Esophagus squamous epithelium (tissue), 5 donors: ENCODE measurements at regions not wholly inside any gene's neighbourhood (a gene's known extent, or its start where the extent isn't known, plus 50 kb on each side); places are given as distances from the start of the nearest gene placed in this dataset.
"Not testable (repeated sequence)": the region's sequence is repeated elsewhere in the genome, so short reads cannot be mapped to it uniquely, and the experiment has no call there.

ENCODE experiments used
- DNase-seq: peaks from one replicate; lab custom pipeline; 2025; lab: John Stamatoyannopoulos, UW
- H3K27ac ChIP-seq, 4 donors: fragments of 200-600 bp; sonication (generic); one replicate each; pipeline ENCODE4 v1.5.1; 2016 to 2019; ENCODE audit warnings: mild to moderate bottlenecking in 1 of 4
- H3K27me3 ChIP-seq, 4 donors: fragments of 200-600 bp; sonication (generic); 1 replicate in 3 of 4; 2 replicates in 1 of 4; pipeline versions ENCODE4 v1.5.1 to v1.6.0; 2017 to 2021; ENCODE audit warnings: antibody characterized with exemption in 1 of 4
- H3K36me3 ChIP-seq, 3 donors: fragments of 200-600 bp; sonication (generic); one replicate each; pipeline ENCODE4 v1.5.1; 2016 to 2019
- H3K4me1 ChIP-seq, 3 donors: fragments of 200-600 bp; sonication (generic); one replicate each; pipeline ENCODE4 v1.5.1; 2017 to 2019
- H3K4me3 ChIP-seq, 4 donors: fragments of 200-600 bp; sonication (generic); 1 replicate in 3 of 4; 2 replicates in 1 of 4; pipeline ENCODE4 v1.5.1; 2016 to 2019; ENCODE audit warnings: mild to moderate bottlenecking in 2 of 4, moderate library complexity in 1 of 4
- H3K9me3 ChIP-seq, 3 donors: fragments of 200-600 bp; sonication (generic); one replicate each; pipeline ENCODE4 v1.5.1; 2016 to 2019
- POLR2A ChIP-seq, 4 donors: fragments of 450-650 bp; IDR thresholded peaks; one replicate each; pipeline ENCODE4 v1.6.1; 2017; ENCODE audit warnings: antibody characterized with exemption in 4 of 4, mild to moderate bottlenecking in 4 of 4, moderate library complexity in 3 of 4
- WGBS, 2 donors: methylation state at CpG; one replicate each; pipeline ENCODE4 v1.1.5; 2018; 5-methylcytosine and 5-hydroxymethylcytosine counted together
- intact Hi-C: fragments of 100-400 bp; cut with DNase I; formaldehyde crosslinking; loops from one replicate; pipeline ENCODE4 v1.15.0; 2022
- TF ChIP-seq, protein P1 (sequence below), 6 experiments: fragments of 450-650 bp in 4 of 6; fragments of 200-600 bp in 2 of 6; sonication (generic) in 2 of 6; IDR thresholded peaks; one replicate each; pipeline ENCODE4 v1.5.1; 2016 to 2019; ENCODE audit warnings: antibody characterized with exemption in 6 of 6, mild to moderate bottlenecking in 4 of 6, moderate library complexity in 4 of 6
- donor health status: DM: yes; HTN: yes; CAD: no.

DNA sequence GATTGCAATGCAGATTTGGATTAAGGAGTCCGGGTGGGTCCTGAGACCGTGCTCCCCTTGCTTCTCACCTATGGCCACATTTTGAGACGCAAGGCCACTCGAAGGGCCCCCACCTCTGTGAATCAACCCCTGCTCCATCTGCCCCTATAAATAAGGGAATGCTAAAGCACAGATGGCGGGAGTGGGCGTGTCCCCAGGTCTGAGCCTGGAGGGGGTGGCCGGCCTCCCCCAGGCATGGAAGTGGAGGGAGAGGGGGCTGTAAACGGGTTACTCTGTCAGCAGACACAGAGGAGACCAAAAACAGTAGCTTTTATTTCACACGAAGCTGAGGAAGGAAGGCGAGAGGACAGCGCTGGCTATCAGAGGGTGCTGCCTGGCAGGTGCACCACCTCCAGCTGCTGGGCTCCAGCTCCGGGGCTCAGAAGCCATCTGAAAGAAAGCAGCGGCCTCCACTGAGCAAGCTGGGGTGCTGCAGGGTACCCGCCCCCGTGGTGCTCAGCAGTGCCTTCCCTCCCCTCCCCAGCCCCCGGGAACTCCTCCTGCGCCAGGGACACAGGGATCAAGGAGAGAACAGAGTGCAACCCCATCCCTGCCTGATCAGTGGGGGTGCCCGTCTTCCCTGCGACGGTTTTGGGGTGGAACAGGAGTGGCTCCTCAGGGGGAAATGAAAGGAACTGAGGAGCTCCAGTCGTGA, 56.7 kb upstream of the RAB6C start:
- Histone ChIP-seq H3K36me3 (no peaks in the 10 kb centered on the region), H3K27ac (no peak overlapping the region), H3K4me3 (peak overlapping the region in 3 of 4 donors; percentile 12 to 27 (median 13)), H3K27me3 (peaks cover 0 to 47% (median 0%) of the 10 kb centered on the region in 4 donors), H3K4me1 (peaks cover 0 to 13% (median 4%) of the 10 kb centered on the region in 3 donors), H3K9me3 (peaks cover 0 to 18% (median 9%) of the 10 kb centered on the region in 3 donors)
- intact Hi-C loops, result no loop called here
- no peak for DNase-seq
- TF ChIP-seq, protein P1, sequence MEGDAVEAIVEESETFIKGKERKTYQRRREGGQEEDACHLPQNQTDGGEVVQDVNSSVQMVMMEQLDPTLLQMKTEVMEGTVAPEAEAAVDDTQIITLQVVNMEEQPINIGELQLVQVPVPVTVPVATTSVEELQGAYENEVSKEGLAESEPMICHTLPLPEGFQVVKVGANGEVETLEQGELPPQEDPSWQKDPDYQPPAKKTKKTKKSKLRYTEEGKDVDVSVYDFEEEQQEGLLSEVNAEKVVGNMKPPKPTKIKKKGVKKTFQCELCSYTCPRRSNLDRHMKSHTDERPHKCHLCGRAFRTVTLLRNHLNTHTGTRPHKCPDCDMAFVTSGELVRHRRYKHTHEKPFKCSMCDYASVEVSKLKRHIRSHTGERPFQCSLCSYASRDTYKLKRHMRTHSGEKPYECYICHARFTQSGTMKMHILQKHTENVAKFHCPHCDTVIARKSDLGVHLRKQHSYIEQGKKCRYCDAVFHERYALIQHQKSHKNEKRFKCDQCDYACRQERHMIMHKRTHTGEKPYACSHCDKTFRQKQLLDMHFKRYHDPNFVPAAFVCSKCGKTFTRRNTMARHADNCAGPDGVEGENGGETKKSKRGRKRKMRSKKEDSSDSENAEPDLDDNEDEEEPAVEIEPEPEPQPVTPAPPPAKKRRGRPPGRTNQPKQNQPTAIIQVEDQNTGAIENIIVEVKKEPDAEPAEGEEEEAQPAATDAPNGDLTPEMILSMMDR (IDR thresholded peaks at IDR 0.05), result no peak
- TF ChIP-seq POLR2A (IDR thresholded peaks at IDR 0.05), result no peak
- 39 to 53% methylated on average over 8 to 10 of the region's 21 CpGs for WGBS, 2 donors

DNA sequence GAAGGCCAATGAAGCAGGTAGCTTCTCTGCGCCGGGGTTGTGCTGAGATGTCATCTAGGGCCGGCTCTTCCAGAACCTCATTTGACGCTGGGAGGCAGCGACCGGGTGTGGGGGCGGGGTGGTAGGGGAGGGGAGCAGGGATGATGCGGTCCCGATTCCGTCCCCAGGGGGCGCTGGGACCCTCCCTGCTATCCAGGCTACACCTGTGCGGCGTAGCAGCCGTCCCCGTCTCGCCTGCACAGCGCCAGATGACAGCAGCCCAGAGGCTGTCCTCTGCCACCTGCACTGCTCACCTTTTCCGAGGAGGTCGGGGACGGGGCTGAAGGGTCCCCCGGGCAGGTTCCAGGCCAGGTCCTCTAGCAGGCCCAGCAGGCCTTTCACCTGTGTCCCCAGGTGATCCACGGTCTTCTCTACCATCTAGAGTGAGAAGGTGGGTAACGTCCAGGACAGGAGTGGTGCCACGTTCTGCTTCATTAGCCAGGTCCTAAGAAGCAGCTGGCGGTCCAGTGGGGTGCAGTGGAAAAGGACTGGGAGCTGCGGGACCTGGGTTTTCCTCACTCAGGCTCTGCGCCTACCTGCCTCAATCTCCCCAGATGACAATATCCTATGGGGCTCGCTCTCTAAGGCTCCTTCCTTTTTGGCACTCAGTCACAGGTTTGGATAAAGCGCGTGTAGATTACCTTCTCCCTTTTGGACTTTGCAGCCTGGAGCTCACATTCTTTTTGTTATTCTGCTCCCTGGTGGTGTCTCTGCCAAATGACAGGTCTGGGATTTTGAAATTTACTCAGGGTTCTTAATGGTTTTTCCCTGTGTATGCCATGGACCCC, 56.0 kb upstream of the RAB6C start:
- DNase-seq, result no peak
- Histone ChIP-seq H3K9me3 (peaks cover 0 to 13% (median 9%) of the 10 kb centered on the region in 3 donors), H3K4me1 (peaks cover 0 to 13% (median 4%) of the 10 kb centered on the region in 3 donors), H3K27ac (no peak overlapping the region), H3K27me3 (peaks cover 0 to 47% (median 0%) of the 10 kb centered on the region in 4 donors), H3K36me3 (no peaks in the 10 kb centered on the region), H3K4me3 (peak overlapping the region; percentile 8 to 27 (median 12))
- intact Hi-C loops, result no loop called here
- WGBS, 2 donors, result 3 to 24% methylated on average over 7 to 8 of the region's 30 CpGs
- no peak for TF ChIP-seq POLR2A (IDR thresholded peaks at IDR 0.05)
- TF ChIP-seq, protein P1 (IDR thresholded peaks at IDR 0.05), result peak in 3 of 6 experiments; percentile 35 to 48 (median 45)

GRCh38 chr2:129924115-129924514, 55.4 kb upstream of the RAB6C start:
- 66 to 70% methylated on average over 12 of the region's 12 CpGs for WGBS, 2 donors
- Histone ChIP-seq H3K27me3 (peaks cover 0 to 44% (median 0%) of the 10 kb centered on the region in 4 donors), H3K4me1 (peaks cover 0 to 13% (median 4%) of the 10 kb centered on the region in 3 donors)
- H3K4me3 ChIP-seq, intact Hi-C loops, H3K9me3 ChIP-seq, DNase-seq, H3K27ac ChIP-seq, H3K36me3 ChIP-seq: not testable (repeated sequence)

GRCh38 chr2:129925381-129925780, 54.1 kb upstream of the RAB6C start:
- no peak overlapping the region for H3K27ac ChIP-seq
- no peaks in the 10 kb centered on the region for H3K9me3 ChIP-seq
- intact Hi-C loops, result no loop called here
- WGBS, 2 donors, result 28 to 62% methylated on average over 3 of the region's 3 CpGs
- H3K27me3 ChIP-seq, result peaks cover 0 to 44% (median 0%) of the 10 kb centered on the region in 4 donors
- H3K36me3 ChIP-seq, result no peaks in the 10 kb centered on the region
- no peak overlapping the region for H3K4me3 ChIP-seq
- no peak for TF ChIP-seq POLR2A (IDR thresholded peaks at IDR 0.05)
- DNase-seq, result no peak
- H3K4me1 ChIP-seq, result peaks cover 0 to 13% (median 4%) of the 10 kb centered on the region in 3 donors

DNA sequence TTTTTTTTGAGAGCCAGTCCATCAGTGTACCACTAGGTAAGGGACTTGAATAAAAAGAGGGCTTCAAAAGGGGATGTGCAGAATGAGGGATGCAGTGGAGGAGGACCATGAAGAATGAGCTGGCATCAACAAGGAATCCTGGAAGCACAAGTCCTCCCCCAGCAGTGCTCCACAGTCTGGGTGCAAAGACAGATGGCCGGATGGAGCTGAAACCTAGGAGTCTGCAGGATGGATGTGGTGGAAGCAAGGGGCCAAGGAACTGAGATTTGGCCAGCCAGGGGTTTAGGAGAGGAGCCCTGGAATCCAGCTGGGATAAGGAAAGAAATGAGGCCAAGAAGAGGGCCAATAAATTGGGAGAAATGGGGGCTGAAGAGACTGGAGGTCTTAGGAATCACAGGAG, 51.8 kb upstream of the RAB6C start:
- H3K36me3 ChIP-seq, result no peaks in the 10 kb centered on the region
- DNase-seq, result no peak
- WGBS, 2 donors, result 91 to 92% methylated on average over 1 of the region's 1 CpG

More for the DNA sequence above, 51.8 kb upstream of the RAB6C start:
- no peak overlapping the region for H3K27ac ChIP-seq
- no peaks in the 10 kb centered on the region for H3K9me3 ChIP-seq
- H3K4me1 ChIP-seq, result peaks cover 0 to 11% (median 4%) of the 10 kb centered on the region in 3 donors
- peaks cover 0 to 42% (median 0%) of the 10 kb centered on the region in 4 donors for H3K27me3 ChIP-seq
- no peak overlapping the region for H3K4me3 ChIP-seq
- TF ChIP-seq, protein P1 (IDR thresholded peaks at IDR 0.05), result no peak
- intact Hi-C loops, result no loop called here
